ENCODE measurements at regions not wholly inside any gene's neighbourhood (a gene's known extent, or its start where the extent isn't known, plus 50 kb on each side); places are given as distances from the start of the nearest gene placed in this dataset.

DNA sequence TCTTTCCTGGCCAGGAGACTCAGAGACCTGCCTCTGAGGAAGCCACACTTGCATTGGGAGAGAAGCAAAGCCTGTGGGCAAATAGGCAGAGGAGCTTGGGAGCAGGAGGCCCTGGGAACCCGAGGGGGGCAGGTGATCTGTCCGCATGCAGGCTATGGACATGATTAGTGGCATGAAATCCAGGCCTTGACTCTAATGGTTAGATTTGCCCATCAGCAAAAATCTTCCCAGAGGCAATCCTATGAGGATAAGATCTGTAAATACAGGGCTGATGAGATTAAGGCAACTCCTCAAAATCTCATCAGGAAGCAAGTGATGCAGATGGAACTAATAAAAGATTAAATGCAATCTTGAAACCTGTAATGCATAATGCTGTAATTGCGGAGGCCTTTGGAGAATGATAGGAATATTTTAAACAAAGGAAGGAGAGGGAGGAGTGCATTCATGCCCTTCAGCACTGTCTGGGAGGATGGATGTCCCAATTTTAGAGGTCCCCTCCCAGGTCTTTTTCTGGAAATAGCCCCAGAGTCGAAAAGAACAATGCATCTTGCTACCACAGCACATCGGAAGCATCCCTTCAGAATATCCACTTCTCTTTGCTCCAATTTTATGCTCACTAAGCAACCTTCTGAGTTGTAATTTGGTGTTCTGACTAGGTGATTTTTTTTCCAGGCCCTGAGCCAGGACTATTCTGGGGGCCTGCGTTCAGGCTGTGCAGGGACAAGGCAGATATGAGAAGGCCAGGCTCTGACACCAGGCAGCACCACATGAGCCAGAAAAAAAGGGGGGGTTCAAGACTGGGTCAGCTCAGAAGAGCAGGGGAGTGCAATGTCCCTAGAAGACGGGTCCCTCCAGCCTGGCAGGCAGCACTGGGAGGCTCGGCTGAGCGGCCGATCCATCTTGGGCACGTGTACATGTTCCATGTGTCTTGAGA lies 66.5 kb downstream of the MED10 start:
- TF ChIP-seq CTCF (IDR thresholded peaks at IDR 0.05; ENCODE audit: insufficient read depth, low read length) (no peak), POLR2AphosphoS5 (IDR thresholded peaks at IDR 0.05; ENCODE audit: low read depth) (no peak), REST (IDR thresholded peaks at IDR 0.05; ENCODE audit: insufficient replicate concordance, low read depth) (no peak), SPI1 (IDR thresholded peaks at IDR 0.05; ENCODE audit: borderline replicate concordance, low read depth) (no peak), GABPA (IDR thresholded peaks at IDR 0.05; ENCODE audit: low read depth) (no peak)

Data from HL-60 (cell line).